Keratinocyte (primary cell): ENCODE measurements at regions not wholly inside any gene's neighbourhood (a gene's known extent, or its start where the extent isn't known, plus 50 kb on each side); places are given as distances from the start of the nearest gene placed in this dataset.

Experiments
- CTCF ChIP-seq, 3 experiments: IDR thresholded peaks in 1 of 3; conservative IDR thresholded peaks in 1 of 3; optimal IDR thresholded peaks in 1 of 3; 2 replicates in 2 of 3; 3 replicates in 1 of 3; pipeline versions ENCODE3 to v1.5.1; 2011; ENCODE audit warnings: low read length in 3 of 3, mild to moderate bottlenecking in 3 of 3, moderate library complexity in 2 of 3, control low read depth in 1 of 3, inconsistent platforms in 1 of 3; ENCODE audit not compliant: insufficient read depth in 2 of 3; ENCODE audit errors: extremely low read depth in 1 of 3
- EZH2 ChIP-seq: IDR thresholded peaks from one replicate; pipeline ENCODE4 v1.6.1; 2012; ENCODE audit warnings: inconsistent platforms, mild to moderate bottlenecking, low read length, moderate library complexity

GRCh38 chr2:226123300-226123699, 676.3 kb downstream of the IRS1 start:
- TF ChIP-seq EZH2: no peak
- TF ChIP-seq CTCF (optimal IDR thresholded peaks at IDR 0.05 in 1 of 3, IDR thresholded peaks at IDR 0.05 in 1 of 3, conservative IDR thresholded peaks at IDR 0.05 in 1 of 3; ENCODE audit: extremely low read depth in 1 of 3, insufficient read depth in 2 of 3, low read length in 3 of 3): no peak
